MM.1S (cell line): ENCODE measurements at regions not wholly inside any gene's neighbourhood (a gene's known extent, or its start where the extent isn't known, plus 50 kb on each side); places are given as distances from the start of the nearest gene placed in this dataset.

Source experiments
- DNase-seq: peaks from one replicate; pipeline ENCODE4 v3.0.0-alpha.2; 2015
- H2AFZ ChIP-seq: fragments of 300-600 bp; sonication (generic); 2 replicates; pipeline ENCODE4 v1.6.0; 2016; ENCODE audit warnings: antibody characterized with exemption, low read length
- H3F3A ChIP-seq: fragments of 300-600 bp; sonication (generic); 2 replicates; pipeline ENCODE4 v1.6.1; 2016; ENCODE audit warnings: mild to moderate bottlenecking, antibody characterized with exemption, low read length, moderate library complexity, mixed read lengths; ENCODE audit not compliant: insufficient read depth
- H3K27ac ChIP-seq: fragments of 300-600 bp; sonication (generic); 2 replicates; pipeline ENCODE4 v1.5.1; 2016; ENCODE audit warnings: mild to moderate bottlenecking, low read length
- H3K27me3 ChIP-seq: fragments of 300-600 bp; sonication (generic); replicated peaks from 2 replicates; pipeline ENCODE4 v1.6.0; 2016; ENCODE audit warnings: low read length; ENCODE audit not compliant: insufficient read depth
- H3K36me3 ChIP-seq: fragments of 300-600 bp; sonication (generic); replicated peaks from 2 replicates; pipeline ENCODE4 v1.6.1; 2016; ENCODE audit warnings: mild to moderate bottlenecking, low read length, mixed read lengths; ENCODE audit not compliant: insufficient read depth
- H3K4me1 ChIP-seq: fragments of 300-600 bp; sonication (generic); 2 replicates; pipeline ENCODE4 v1.6.1; 2016; ENCODE audit warnings: low read length, mixed read lengths
- H3K4me2 ChIP-seq: fragments of 300-600 bp; sonication (generic); 2 replicates; pipeline ENCODE4 v1.6.0; 2016; ENCODE audit warnings: low read depth, low read length
- H3K4me3 ChIP-seq: fragments of 300-600 bp; sonication (generic); 2 replicates; pipeline ENCODE4 v1.5.1; 2016; ENCODE audit warnings: low read length, mixed read lengths
- H3K79me2 ChIP-seq: fragments of 300-600 bp; sonication (generic); 2 replicates; pipeline ENCODE4 v1.6.1; 2016; ENCODE audit warnings: mixed run types, low read length, mixed read lengths
- H3K9ac ChIP-seq: fragments of 300-600 bp; sonication (generic); 2 replicates; pipeline ENCODE4 v1.6.1; 2016; ENCODE audit warnings: low read length, mixed read lengths
- H3K9me2 ChIP-seq: fragments of 300-600 bp; sonication (generic); replicated peaks from 2 replicates; pipeline ENCODE4 v1.6.1; 2016; ENCODE audit warnings: mild to moderate bottlenecking, low read length, mixed read lengths; ENCODE audit not compliant: insufficient read depth
- H3K9me3 ChIP-seq: fragments of 300-600 bp; sonication (generic); replicated peaks from 2 replicates; pipeline ENCODE4 v1.6.1; 2016; ENCODE audit warnings: mild to moderate bottlenecking, low read length, mixed read lengths; ENCODE audit not compliant: insufficient read depth
- H4K20me1 ChIP-seq: fragments of 300-600 bp; sonication (generic); 2 replicates; pipeline ENCODE4 v1.6.1; 2016; ENCODE audit warnings: mild to moderate bottlenecking, low read length, moderate library complexity, mixed read lengths; ENCODE audit not compliant: insufficient read depth
- CTCF ChIP-seq: fragments of 300-600 bp; sonication (generic); IDR thresholded peaks from 2 replicates; pipeline ENCODE4 v1.5.1; 2016; ENCODE audit warnings: antibody characterized with exemption, low read length, mixed read lengths
- EZH2 ChIP-seq: fragments of 300-600 bp; sonication (generic); optimal IDR thresholded peaks from 2 replicates; pipeline ENCODE3; 2017; ENCODE audit warnings: low read depth, mild to moderate bottlenecking, antibody characterized with exemption, low read length, mixed read lengths
- EZH2phosphoT487 ChIP-seq: fragments of 300-600 bp; sonication (generic); IDR thresholded peaks from 2 replicates; pipeline ENCODE4 v1.6.1; 2018; ENCODE audit warnings: antibody characterized with exemption, low read length

- Histone ChIP-seq H3K27me3 (no peaks in the 10 kb centered on the region), H4K20me1 (no peaks in the 10 kb centered on the region), H3K4me3 (no peak overlapping the region), H3K9me2 (no peaks in the 10 kb centered on the region), H3K79me2 (no peaks in the 10 kb centered on the region), H2AFZ (no peak overlapping the region), H3K27ac (no peak overlapping the region), H3K9me3 (no peaks in the 10 kb centered on the region), H3F3A (no peaks in the 10 kb centered on the region), H3K9ac (no peak overlapping the region), H3K36me3 (no peaks in the 10 kb centered on the region), H3K4me2 (no peak overlapping the region), H3K4me1 (no peaks in the 10 kb centered on the region)
- DNase-seq, result no peak
- TF ChIP-seq CTCF (no peak), EZH2phosphoT487 (no peak), EZH2 (no peak)
These were observed 211.8 kb upstream of the RREB1 start for GRCh38 chr6:6895929-6896328.

GRCh38 chr6:6897140-6897539 lies 210.6 kb upstream of the RREB1 start:
- H3K9me2 ChIP-seq, result no peaks in the 10 kb centered on the region
- H2AFZ ChIP-seq, result no peak overlapping the region
- H3K27me3 ChIP-seq, result no peaks in the 10 kb centered on the region
- no peaks in the 10 kb centered on the region for H3K79me2 ChIP-seq
- no peak overlapping the region for H3K4me2 ChIP-seq
- no peaks in the 10 kb centered on the region for H3K4me1 ChIP-seq
- no peak overlapping the region for H3K4me3 ChIP-seq
- no peak overlapping the region for H3K9ac ChIP-seq
- H3K27ac ChIP-seq, result no peak overlapping the region
- no peaks in the 10 kb centered on the region for H3F3A ChIP-seq
- no peaks in the 10 kb centered on the region for H3K9me3 ChIP-seq
- no peaks in the 10 kb centered on the region for H3K36me3 ChIP-seq
- DNase-seq, result no peak
- no peaks in the 10 kb centered on the region for H4K20me1 ChIP-seq
- no peak for TF ChIP-seq EZH2
- no peak for TF ChIP-seq EZH2phosphoT487
- TF ChIP-seq CTCF, result no peak

- no peaks in the 10 kb centered on the region for H3K36me3 ChIP-seq
- H3K27me3 ChIP-seq, result no peaks in the 10 kb centered on the region
- no peak overlapping the region for H3K4me2 ChIP-seq
- H3K9ac ChIP-seq, result no peak overlapping the region
- no peak for TF ChIP-seq EZH2phosphoT487
- no peak for TF ChIP-seq EZH2
- no peak for TF ChIP-seq CTCF
- no peaks in the 10 kb centered on the region for H3K79me2 ChIP-seq
- no peak overlapping the region for H3K4me3 ChIP-seq
- no peak for DNase-seq
- H3K4me1 ChIP-seq, result no peaks in the 10 kb centered on the region
- H3K27ac ChIP-seq, result no peak overlapping the region
- no peaks in the 10 kb centered on the region for H3K9me3 ChIP-seq
- no peaks in the 10 kb centered on the region for H3F3A ChIP-seq
- H4K20me1 ChIP-seq, result no peaks in the 10 kb centered on the region
- no peak overlapping the region for H2AFZ ChIP-seq
- no peaks in the 10 kb centered on the region for H3K9me2 ChIP-seq
These were observed 207.1 kb upstream of the RREB1 start for GRCh38 chr6:6900569-6901204.
